AG04449 (cell line): ENCODE measurements at regions not wholly inside any gene's neighbourhood (a gene's known extent, or its start where the extent isn't known, plus 50 kb on each side); places are given as distances from the start of the nearest gene placed in this dataset.

ENCODE experiments used
- CTCF ChIA-PET: fragments of 350-600 bp; formaldehyde crosslinking; extraction: SDS; loops from one replicate; lab custom pipeline; 2021; ENCODE audit warnings: antibody characterized with exemption; lab: Yijun Ruan, JAX
- POLR2A ChIA-PET: fragments of 400-600, 350-600 bp; formaldehyde crosslinking; extraction: SDS; loops from one replicate; lab custom pipeline; 2020; ENCODE audit warnings: antibody characterized with exemption, inconsistent platforms; lab: Yijun Ruan, JAX
- DNase-seq: peaks from one replicate; pipeline ENCODE4 v3.0.0-alpha.2; 2010; ENCODE audit warnings: low read depth, low spot score
- H3K4me3 ChIP-seq: 2 replicates; pipeline ENCODE4 v1.5.1; 2011; ENCODE audit warnings: low read depth, mild to moderate bottlenecking, control low read depth, low read length
- TF ChIP-seq, protein P1 (sequence below): IDR thresholded peaks from one replicate; pipeline ENCODE4 v1.5.1; 2011; ENCODE audit warnings: mild to moderate bottlenecking, moderate library complexity, low read length, control low read depth, inconsistent platforms; ENCODE audit not compliant: insufficient read depth; ENCODE audit errors: missing control alignments

- ChIA-PET POLR2A (no interaction called here), CTCF (interaction anchor here (1.5 kb wide), 1 partner anchor 1509 kb away, joined by 3 read pairs; no protein-coding TSS in a partner anchor)
- no peak overlapping the region for H3K4me3 ChIP-seq
- no peak for DNase-seq
- TF ChIP-seq, protein P1, sequence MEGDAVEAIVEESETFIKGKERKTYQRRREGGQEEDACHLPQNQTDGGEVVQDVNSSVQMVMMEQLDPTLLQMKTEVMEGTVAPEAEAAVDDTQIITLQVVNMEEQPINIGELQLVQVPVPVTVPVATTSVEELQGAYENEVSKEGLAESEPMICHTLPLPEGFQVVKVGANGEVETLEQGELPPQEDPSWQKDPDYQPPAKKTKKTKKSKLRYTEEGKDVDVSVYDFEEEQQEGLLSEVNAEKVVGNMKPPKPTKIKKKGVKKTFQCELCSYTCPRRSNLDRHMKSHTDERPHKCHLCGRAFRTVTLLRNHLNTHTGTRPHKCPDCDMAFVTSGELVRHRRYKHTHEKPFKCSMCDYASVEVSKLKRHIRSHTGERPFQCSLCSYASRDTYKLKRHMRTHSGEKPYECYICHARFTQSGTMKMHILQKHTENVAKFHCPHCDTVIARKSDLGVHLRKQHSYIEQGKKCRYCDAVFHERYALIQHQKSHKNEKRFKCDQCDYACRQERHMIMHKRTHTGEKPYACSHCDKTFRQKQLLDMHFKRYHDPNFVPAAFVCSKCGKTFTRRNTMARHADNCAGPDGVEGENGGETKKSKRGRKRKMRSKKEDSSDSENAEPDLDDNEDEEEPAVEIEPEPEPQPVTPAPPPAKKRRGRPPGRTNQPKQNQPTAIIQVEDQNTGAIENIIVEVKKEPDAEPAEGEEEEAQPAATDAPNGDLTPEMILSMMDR: no peak
Measured at GRCh38 chr5:90233476-90233875, 176.1 kb downstream of the CETN3 start.

DNA sequence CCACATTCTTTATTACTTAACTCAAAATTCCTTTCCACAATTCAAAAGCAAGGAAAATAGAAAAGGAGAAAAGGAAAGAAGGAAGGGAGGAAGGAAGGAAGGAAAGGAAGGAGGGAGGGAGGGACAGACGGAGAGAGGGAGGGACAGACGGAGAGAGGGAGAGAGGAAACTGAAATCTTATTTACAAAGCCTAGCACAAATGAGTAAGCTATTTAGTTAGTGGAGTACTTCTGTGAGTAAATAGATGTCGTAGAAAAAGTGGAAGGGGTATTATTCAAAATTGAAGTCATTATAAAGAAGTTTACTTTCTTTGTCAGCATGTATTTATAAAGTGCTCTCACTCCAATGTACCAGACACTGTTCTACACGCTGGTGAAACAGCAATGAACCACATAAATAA, 177.9 kb downstream of the CETN3 start:
- ChIA-PET POLR2A (no interaction called here), CTCF (no interaction called here)
- TF ChIP-seq, protein P1: no peak
- H3K4me3 ChIP-seq: no peak overlapping the region
- no peak for DNase-seq

GRCh38 chr5:90227683-90228082, 181.9 kb downstream of the CETN3 start:
- TF ChIP-seq, protein P1: no peak

DNA sequence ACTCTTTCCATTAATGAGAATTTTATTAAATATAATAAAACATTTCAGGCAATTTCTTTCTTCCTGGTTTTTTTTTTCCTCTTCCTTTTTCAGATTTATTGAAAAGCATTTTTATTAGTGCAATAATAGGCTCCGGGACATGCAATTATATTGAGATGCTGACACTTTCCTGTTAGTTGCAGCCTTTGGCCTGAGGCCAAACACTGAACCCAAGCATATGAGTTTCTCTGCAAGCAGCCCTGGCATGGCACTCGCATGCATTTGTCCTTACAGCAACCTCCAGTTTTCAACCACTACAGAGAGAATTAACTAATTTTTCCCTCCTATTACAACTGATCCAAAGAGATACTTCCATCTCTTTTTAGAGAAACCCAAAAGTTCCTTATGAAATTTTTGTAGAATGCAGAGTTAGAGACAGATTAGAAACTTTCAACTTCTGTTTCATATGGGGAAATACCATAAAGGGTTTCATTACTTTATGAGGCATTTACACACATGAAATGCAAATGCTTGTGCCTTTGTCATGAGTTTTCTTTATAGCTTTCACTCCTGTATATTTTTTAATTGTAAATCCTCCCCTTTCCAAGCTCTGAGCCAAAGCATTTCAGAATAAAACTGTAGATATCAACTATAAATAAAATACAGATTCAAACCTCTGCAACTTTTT, 183.0 kb downstream of the CETN3 start:
- DNase-seq: no peak
- CTCF ChIA-PET: no interaction called here
- TF ChIP-seq, protein P1: no peak
- POLR2A ChIA-PET: no interaction called here
- H3K4me3 ChIP-seq: no peak overlapping the region

More at GRCh38 chr5:90227683-90228082, 181.9 kb downstream of the CETN3 start:
- DNase-seq: no peak
- H3K4me3 ChIP-seq: no peak overlapping the region
- ChIA-PET CTCF (no interaction called here), POLR2A (no interaction called here)

GRCh38 chr5:90224342-90224741, 185.2 kb downstream of the CETN3 start:
- ChIA-PET CTCF (no interaction called here), POLR2A (no interaction called here)
- TF ChIP-seq, protein P1: no peak
- H3K4me3 ChIP-seq: no peak overlapping the region
- DNase-seq: no peak

DNA sequence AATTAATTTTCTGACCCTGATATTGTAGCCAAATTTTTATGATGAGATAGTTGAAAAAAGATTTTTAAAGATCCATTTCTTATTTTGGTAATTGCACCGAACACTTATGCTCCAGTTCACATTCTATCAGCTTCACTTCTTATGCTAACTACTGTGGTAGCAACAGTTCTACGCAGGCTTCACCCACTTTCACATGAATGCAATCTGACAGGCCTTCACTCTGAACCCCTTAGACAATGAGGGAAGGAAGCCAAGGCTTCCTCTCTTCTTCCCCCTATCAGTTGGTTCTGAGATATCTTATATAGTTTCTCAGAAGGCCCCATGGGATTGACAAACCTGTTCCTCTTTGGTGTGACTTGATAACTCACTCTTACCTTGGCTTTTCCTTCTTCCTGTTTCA, 185.8 kb downstream of the CETN3 start:
- DNase-seq: no peak
- ChIA-PET CTCF (no interaction called here), POLR2A (no interaction called here)
- H3K4me3 ChIP-seq: no peak overlapping the region
- TF ChIP-seq, protein P1: no peak
